CD14-positive monocyte (primary cell): ENCODE measurements at regions not wholly inside any gene's neighbourhood (a gene's known extent, or its start where the extent isn't known, plus 50 kb on each side); places are given as distances from the start of the nearest gene placed in this dataset.
A peak's percentile ranks its signal among the peaks of the same experiment; 100 is the strongest.

ENCODE experiments used
- DNase-seq, 3 donors: peaks; one replicate each; pipeline ENCODE4 v3.0.0-alpha.2; 2011 to 2022
- H2AFZ ChIP-seq: 2 replicates; pipeline ENCODE4 v1.6.0; 2012; ENCODE audit warnings: mild to moderate bottlenecking, low read depth, low read length, inconsistent platforms; ENCODE audit not compliant: insufficient read depth, poor library complexity, severe bottlenecking
- H3K27ac ChIP-seq, 2 donors: 1 replicate in 1 of 2; 2 replicates in 1 of 2; pipeline ENCODE4 v1.5.1; 2012 to 2013; ENCODE audit warnings: low read length in 2 of 2, control low read depth in 1 of 2, inconsistent platforms in 1 of 2, low read depth in 1 of 2, mild to moderate bottlenecking in 1 of 2
- H3K27me3 ChIP-seq, 2 donors: one replicate each; pipeline versions ENCODE4 v1.6.0 to v1.6.1; 2011 to 2013; ENCODE audit warnings: low read length in 2 of 2; ENCODE audit not compliant: control insufficient read depth in 2 of 2, insufficient read depth in 2 of 2
- H3K36me3 ChIP-seq, 2 donors: replicated peaks in 1 of 2; 1 replicate in 1 of 2; 2 replicates in 1 of 2; pipeline versions ENCODE4 v1.5.1 to v1.6.1; 2012 to 2013; ENCODE audit warnings: low read length in 2 of 2, control low read depth in 1 of 2, inconsistent platforms in 1 of 2, mild to moderate bottlenecking in 1 of 2; ENCODE audit not compliant: insufficient read depth in 2 of 2, control insufficient read depth in 1 of 2
- H3K4me1 ChIP-seq, 2 donors: 1 replicate in 1 of 2; 2 replicates in 1 of 2; pipeline versions ENCODE4 v1.5.1 to v1.6.1; 2012 to 2013; ENCODE audit warnings: low read length in 2 of 2, control low read depth in 1 of 2, inconsistent platforms in 1 of 2, mild to moderate bottlenecking in 1 of 2, moderate library complexity in 1 of 2; ENCODE audit not compliant: insufficient read depth in 2 of 2, control insufficient read depth in 1 of 2
- H3K4me2 ChIP-seq: replicated peaks from 2 replicates; pipeline ENCODE3; 2012; ENCODE audit warnings: low read length, moderate library complexity, mild to moderate bottlenecking; ENCODE audit not compliant: poor library complexity, severe bottlenecking; ENCODE audit errors: extremely low read depth
- H3K4me3 ChIP-seq, 3 experiments: fragments of 200-600 bp in 1 of 3; sonication (generic) in 1 of 3; replicated peaks in 1 of 3; 1 replicate in 2 of 3; 2 replicates in 1 of 3; pipeline ENCODE4 v1.5.1; 2011 to 2013; ENCODE audit warnings: low read length in 3 of 3, mild to moderate bottlenecking in 3 of 3, control low read depth in 2 of 3, low read depth in 2 of 3, inconsistent platforms in 1 of 3, moderate library complexity in 1 of 3
- H3K79me2 ChIP-seq: 2 replicates; pipeline ENCODE4 v1.6.0; 2012; ENCODE audit warnings: mild to moderate bottlenecking, control low read depth, inconsistent platforms, low read length, moderate library complexity; ENCODE audit not compliant: insufficient read depth
- H3K9ac ChIP-seq: 2 replicates; pipeline ENCODE4 v1.6.0; 2017; ENCODE audit warnings: low read length, mild to moderate bottlenecking; ENCODE audit not compliant: insufficient read depth, poor library complexity, severe bottlenecking
- H3K9me3 ChIP-seq, 2 donors: replicated peaks in 1 of 2; 1 replicate in 1 of 2; 2 replicates in 1 of 2; pipeline versions ENCODE4 v1.5.1 to v1.6.1; 2012 to 2013; ENCODE audit warnings: low read length in 2 of 2, control low read depth in 1 of 2; ENCODE audit not compliant: control insufficient read depth in 1 of 2, insufficient read depth in 1 of 2
- H4K20me1 ChIP-seq: 2 replicates; pipeline ENCODE4 v1.6.0; 2012; ENCODE audit warnings: mild to moderate bottlenecking, low read length, control low read depth, moderate library complexity; ENCODE audit not compliant: insufficient read depth
- H3K27ac Mint-ChIP-seq, 7 donors: one replicate each; pipeline ENCODE4 v1.8.0; 2020; ENCODE audit warnings: mild to moderate bottlenecking in 7 of 7, mixed read lengths in 7 of 7, moderate library complexity in 6 of 7, inconsistent platforms in 2 of 7
- H3K27me3 Mint-ChIP-seq, 3 donors: one replicate each; pipeline ENCODE4 v1.8.0; 2021 to 2022; ENCODE audit warnings: low read depth in 3 of 3, mild to moderate bottlenecking in 3 of 3, mixed read lengths in 3 of 3, moderate library complexity in 3 of 3, inconsistent platforms in 1 of 3
- H3K36me3 Mint-ChIP-seq, 2 donors: one replicate each; pipeline ENCODE4 v1.8.0; 2020; ENCODE audit warnings: mixed read lengths in 2 of 2, inconsistent platforms in 1 of 2, mild to moderate bottlenecking in 1 of 2
- H3K4me1 Mint-ChIP-seq: one replicate; pipeline ENCODE4 v1.8.0; 2020; ENCODE audit warnings: mild to moderate bottlenecking, mixed read lengths
- H3K4me3 Mint-ChIP-seq, 2 donors: one replicate each; pipeline ENCODE4 v1.8.0; 2020; ENCODE audit warnings: mild to moderate bottlenecking in 2 of 2, mixed read lengths in 2 of 2, moderate library complexity in 1 of 2
- H3K9me3 Mint-ChIP-seq, 7 donors: one replicate each; pipeline ENCODE4 v1.8.0; 2020 to 2022; ENCODE audit warnings: mixed read lengths in 7 of 7, mild to moderate bottlenecking in 6 of 7, moderate library complexity in 6 of 7, inconsistent platforms in 2 of 7
- WGBS: methylation state at CpG from one replicate; pipeline ENCODE4 v1.1.5; 2013; ENCODE audit warnings: missing lambda C conversion rate; ENCODE audit not compliant: insufficient coverage; 5-methylcytosine and 5-hydroxymethylcytosine counted together
- intact Hi-C, 2 donors: fragments of 100-400 bp; cut with micrococcal nuclease; formaldehyde crosslinking; loops; one replicate each; pipeline versions ENCODE4 v1.15.0 to v1.15.1; 2023
- TF ChIP-seq, protein P1 (sequence below): fragments of 200-600 bp; IDR thresholded peaks from one replicate; pipeline ENCODE4 v1.8.0; 2022; ENCODE audit warnings: antibody characterized with exemption, mild to moderate bottlenecking

DNA sequence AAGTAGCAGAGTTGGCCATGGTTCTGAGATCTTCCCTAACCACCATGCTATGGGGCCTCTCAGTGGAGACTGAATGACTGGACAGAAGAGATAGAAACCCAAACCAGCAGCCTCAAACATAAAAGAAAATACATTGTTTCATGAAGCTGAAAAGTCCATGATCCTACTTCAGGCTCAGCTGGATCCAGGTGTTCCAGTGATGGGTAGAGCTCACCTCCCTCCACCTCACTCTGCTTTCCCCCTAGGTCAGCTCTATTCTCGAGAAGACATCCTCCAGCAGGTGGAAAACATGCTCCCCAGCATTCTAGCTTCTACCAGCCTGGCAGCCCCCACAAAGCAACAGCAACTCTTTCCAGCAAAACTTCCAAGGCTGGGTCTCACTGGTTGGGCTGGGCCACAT lies 132.1 kb downstream of the OAT start:
- Mint-ChIP-seq H3K4me3 (peak overlapping the region in 1 of 2 donors; percentile 67), H3K9me3 (peaks cover 0 to 2% (median 0%) of the 10 kb centered on the region in 7 donors), H3K27ac (peak overlapping the region; percentile 88 to 97 (median 90)), H3K4me1 (peaks cover 82% of the 10 kb centered on the region), H3K36me3 (peaks cover 1 to 5% of the 10 kb centered on the region in 2 donors), H3K27me3 (peaks cover 0 to 4% (median 1%) of the 10 kb centered on the region in 3 donors)
- Histone ChIP-seq H3K36me3 (no peaks in the 10 kb centered on the region), H3K79me2 (peaks cover 6% of the 10 kb centered on the region), H2AFZ (no peak overlapping the region), H3K4me1 (peaks cover 74 to 77% of the 10 kb centered on the region in 2 donors), H3K9me3 (no peaks in the 10 kb centered on the region), H3K27ac (peak overlapping the region; percentile 80 to 90), H3K9ac (peak overlapping the region; percentile 55), H3K4me2 (peak overlapping the region; percentile 45), H3K4me3 (peak overlapping the region in 1 of 3 experiments; percentile 29), H3K27me3 (no peaks in the 10 kb centered on the region), H4K20me1 (no peaks in the 10 kb centered on the region)
- TF ChIP-seq, protein P1, sequence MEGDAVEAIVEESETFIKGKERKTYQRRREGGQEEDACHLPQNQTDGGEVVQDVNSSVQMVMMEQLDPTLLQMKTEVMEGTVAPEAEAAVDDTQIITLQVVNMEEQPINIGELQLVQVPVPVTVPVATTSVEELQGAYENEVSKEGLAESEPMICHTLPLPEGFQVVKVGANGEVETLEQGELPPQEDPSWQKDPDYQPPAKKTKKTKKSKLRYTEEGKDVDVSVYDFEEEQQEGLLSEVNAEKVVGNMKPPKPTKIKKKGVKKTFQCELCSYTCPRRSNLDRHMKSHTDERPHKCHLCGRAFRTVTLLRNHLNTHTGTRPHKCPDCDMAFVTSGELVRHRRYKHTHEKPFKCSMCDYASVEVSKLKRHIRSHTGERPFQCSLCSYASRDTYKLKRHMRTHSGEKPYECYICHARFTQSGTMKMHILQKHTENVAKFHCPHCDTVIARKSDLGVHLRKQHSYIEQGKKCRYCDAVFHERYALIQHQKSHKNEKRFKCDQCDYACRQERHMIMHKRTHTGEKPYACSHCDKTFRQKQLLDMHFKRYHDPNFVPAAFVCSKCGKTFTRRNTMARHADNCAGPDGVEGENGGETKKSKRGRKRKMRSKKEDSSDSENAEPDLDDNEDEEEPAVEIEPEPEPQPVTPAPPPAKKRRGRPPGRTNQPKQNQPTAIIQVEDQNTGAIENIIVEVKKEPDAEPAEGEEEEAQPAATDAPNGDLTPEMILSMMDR = no peak
- intact Hi-C loops = no loop called here
- no CpG with 5 or more reads among the region's 1 CpG for WGBS
- DNase-seq = no peak

DNA sequence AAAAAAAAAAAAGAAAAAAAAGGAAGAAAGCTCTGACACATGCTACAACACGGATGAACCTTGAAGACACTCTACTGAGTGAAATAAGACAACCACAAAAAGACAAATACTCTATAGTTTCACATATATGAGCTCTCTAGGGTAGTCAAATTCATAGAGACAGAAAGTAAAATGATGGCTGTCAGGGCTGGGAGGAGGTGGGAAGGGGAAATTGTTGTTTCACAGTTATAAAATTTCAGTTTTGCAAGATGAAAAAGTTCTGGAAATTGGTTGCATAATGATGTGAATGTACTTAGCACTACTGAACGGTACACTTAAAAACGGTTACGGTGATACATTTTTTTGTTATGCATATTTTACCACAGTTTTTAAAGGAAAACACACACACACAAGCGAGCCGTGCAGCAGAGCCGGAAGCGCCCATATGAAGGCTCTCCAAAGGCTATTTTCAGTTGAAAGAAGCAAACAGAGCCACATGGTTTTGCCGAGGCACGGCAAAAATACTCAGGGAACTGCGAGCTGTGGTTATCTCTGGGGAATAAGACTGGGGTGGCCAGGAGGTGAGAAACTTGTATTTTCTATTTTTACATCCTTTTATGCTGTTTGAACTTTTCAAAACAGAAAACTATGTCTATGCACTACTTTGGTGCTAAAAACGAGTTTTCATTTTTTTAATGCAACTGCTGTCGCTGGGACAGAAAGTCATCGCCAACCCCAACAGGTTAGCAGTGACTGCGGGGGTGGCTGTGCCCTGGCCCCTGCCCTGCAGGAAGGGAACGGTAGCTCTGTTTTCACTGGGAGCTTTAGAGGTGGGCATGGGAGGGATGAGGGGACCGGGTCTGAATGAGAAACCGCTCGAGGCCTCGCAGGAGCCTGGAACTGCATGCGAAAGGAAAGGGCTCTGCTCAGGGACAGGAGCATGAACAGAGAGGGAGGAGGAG lies 132.9 kb downstream of the OAT start:
- Mint-ChIP-seq H3K9me3 (peaks cover 0 to 2% (median 0%) of the 10 kb centered on the region in 7 donors), H3K4me3 (peak overlapping the region; percentile 67 to 68), H3K27me3 (peaks cover 0 to 4% (median 1%) of the 10 kb centered on the region in 3 donors), H3K36me3 (peaks cover 1 to 5% of the 10 kb centered on the region in 2 donors), H3K27ac (peak overlapping the region; percentile 90 to 97 (median 90)), H3K4me1 (peaks cover 74% of the 10 kb centered on the region)
- WGBS = 64% methylated on average over 14 of the region's 21 CpGs
- no peaks in the 10 kb centered on the region for H4K20me1 ChIP-seq
- no peaks in the 10 kb centered on the region for H3K36me3 ChIP-seq
- H2AFZ ChIP-seq = peak overlapping the region; percentile 8
- H3K9ac ChIP-seq = peak overlapping the region; percentile 55
- DNase-seq = peak; percentile 63 to 75 (median 72)
- H3K4me2 ChIP-seq = peak overlapping the region; percentile 45
- no peaks in the 10 kb centered on the region for H3K27me3 ChIP-seq
- peak overlapping the region; percentile 80 to 90 for H3K27ac ChIP-seq
- H3K4me1 ChIP-seq = peaks cover 67 to 70% of the 10 kb centered on the region in 2 donors
- H3K4me3 ChIP-seq = peak overlapping the region in 1 of 3 experiments; percentile 29
- peaks cover 6% of the 10 kb centered on the region for H3K79me2 ChIP-seq
- TF ChIP-seq, protein P1 = no peak
- intact Hi-C loops = no loop called here
- H3K9me3 ChIP-seq = no peaks in the 10 kb centered on the region
